H9 (cell line): ENCODE measurements at regions not wholly inside any gene's neighbourhood (a gene's known extent, or its start where the extent isn't known, plus 50 kb on each side); places are given as distances from the start of the nearest gene placed in this dataset.
A peak's percentile ranks its signal among the peaks of the same experiment; 100 is the strongest.

Experiments
- DNase-seq: peaks from one replicate; pipeline ENCODE4 v3.0.0-alpha.2; 2017
- H2AFZ ChIP-seq: one replicate; pipeline ENCODE4 v1.6.1; 2013; ENCODE audit warnings: mild to moderate bottlenecking, low read length, control low read depth, moderate library complexity
- H2AK5ac ChIP-seq: 2 replicates; pipeline ENCODE4 v1.6.1; 2013; ENCODE audit warnings: low read length, control low read depth, mixed read lengths; ENCODE audit not compliant: insufficient read length
- H2BK120ac ChIP-seq: one replicate; pipeline ENCODE4 v1.6.1; 2013; ENCODE audit warnings: low read depth, mild to moderate bottlenecking, low read length, control low read depth, inconsistent platforms; ENCODE audit not compliant: poor library complexity, severe bottlenecking
- H2BK12ac ChIP-seq: 2 replicates; pipeline ENCODE4 v1.6.1; 2013; ENCODE audit warnings: low read length, control low read depth, mixed read lengths, low read depth; ENCODE audit not compliant: insufficient read length
- H2BK15ac ChIP-seq: 2 replicates; pipeline ENCODE4 v1.6.1; 2013; ENCODE audit warnings: low read depth, low read length, control low read depth
- H2BK20ac ChIP-seq: one replicate; pipeline ENCODE4 v1.6.1; 2013; ENCODE audit warnings: low read depth, mild to moderate bottlenecking, low read length, control low read depth, inconsistent platforms; ENCODE audit not compliant: poor library complexity, severe bottlenecking
- H2BK5ac ChIP-seq: 2 replicates; pipeline ENCODE4 v1.6.1; 2013; ENCODE audit warnings: low read length, control low read depth, mixed read lengths; ENCODE audit not compliant: insufficient read length
- H3K14ac ChIP-seq: 2 replicates; pipeline ENCODE4 v1.6.1; 2013; ENCODE audit warnings: low read length, control low read depth; ENCODE audit not compliant: insufficient read depth
- H3K18ac ChIP-seq: 2 replicates; pipeline ENCODE4 v1.6.1; 2013; ENCODE audit warnings: low read depth, mild to moderate bottlenecking, mixed read lengths, low read length, control low read depth; ENCODE audit not compliant: insufficient read length
- H3K23ac ChIP-seq: 2 replicates; pipeline ENCODE4 v1.6.1; 2013; ENCODE audit warnings: low read length, control low read depth, mixed read lengths, low read depth; ENCODE audit not compliant: insufficient read length
- H3K23me2 ChIP-seq: 2 replicates; pipeline ENCODE4 v1.6.1; 2013; ENCODE audit warnings: low read depth, mild to moderate bottlenecking, mixed read lengths, low read length, control low read depth; ENCODE audit not compliant: insufficient read length, poor library complexity, severe bottlenecking
- H3K27ac ChIP-seq: 2 replicates; pipeline ENCODE4 v1.5.1; 2013; ENCODE audit warnings: low read length, control low read depth, mixed read lengths, low read depth; ENCODE audit not compliant: insufficient read length
- H3K27me3 ChIP-seq: 2 replicates; pipeline ENCODE4 v1.6.1; 2013; ENCODE audit warnings: low read length, control low read depth, inconsistent platforms; ENCODE audit not compliant: insufficient read depth
- H3K4ac ChIP-seq: 2 replicates; pipeline ENCODE4 v1.6.1; 2013; ENCODE audit warnings: low read depth, mild to moderate bottlenecking, control low read depth, inconsistent platforms, low read length, moderate library complexity
- H3K4me1 ChIP-seq: 2 replicates; pipeline ENCODE4 v1.6.1; 2013; ENCODE audit warnings: low read length, control low read depth, inconsistent platforms; ENCODE audit not compliant: insufficient read depth
- H3K4me2 ChIP-seq: 2 replicates; pipeline ENCODE4 v1.6.1; 2013; ENCODE audit warnings: low read length, control low read depth, mixed read lengths; ENCODE audit not compliant: insufficient read length, insufficient read depth
- H3K56ac ChIP-seq: 2 replicates; pipeline ENCODE4 v1.6.1; 2013; ENCODE audit warnings: low read depth, mild to moderate bottlenecking, mixed read lengths, low read length, control low read depth; ENCODE audit not compliant: insufficient read length
- H3K79me1 ChIP-seq: 2 replicates; pipeline ENCODE4 v1.6.1; 2013; ENCODE audit warnings: low read depth, mild to moderate bottlenecking, moderate library complexity, low read length, control low read depth, inconsistent platforms; ENCODE audit not compliant: insufficient read depth, poor library complexity, severe bottlenecking
- H3K79me2 ChIP-seq: 2 replicates; pipeline ENCODE4 v1.6.1; 2013; ENCODE audit warnings: low read length, control low read depth, inconsistent platforms; ENCODE audit not compliant: insufficient read depth
- H3K9ac ChIP-seq: 2 replicates; pipeline ENCODE4 v1.6.1; 2013; ENCODE audit warnings: low read length, control low read depth, mixed read lengths; ENCODE audit not compliant: insufficient read length; ENCODE audit errors: extremely low read depth
- H3K9me3 ChIP-seq: one replicate; pipeline ENCODE4 v1.6.1; 2013; ENCODE audit warnings: low read depth, low read length, inconsistent platforms; ENCODE audit not compliant: control insufficient read depth
- H3T11ph ChIP-seq: one replicate; pipeline ENCODE4 v1.6.1; 2013; ENCODE audit warnings: mild to moderate bottlenecking, low read length, control low read depth, inconsistent platforms
- H4K20me1 ChIP-seq: one replicate; pipeline ENCODE4 v1.6.1; 2013; ENCODE audit not compliant: control insufficient read depth, insufficient read length, insufficient read depth
- H4K5ac ChIP-seq: 2 replicates; pipeline ENCODE4 v1.6.1; 2013; ENCODE audit warnings: low read depth, mild to moderate bottlenecking, mixed read lengths, low read length, control low read depth; ENCODE audit not compliant: insufficient read length
- H4K8ac ChIP-seq: replicated peaks from 2 replicates; pipeline ENCODE4 v1.6.1; 2013; ENCODE audit warnings: low read length, control low read depth, mixed read lengths, low read depth; ENCODE audit not compliant: insufficient read length
- H4K91ac ChIP-seq: 2 replicates; pipeline ENCODE4 v1.6.1; 2013; ENCODE audit warnings: low read depth, mild to moderate bottlenecking, moderate library complexity, mixed read lengths, low read length, control low read depth; ENCODE audit not compliant: insufficient read length
- H3K27ac Mint-ChIP-seq, 3 experiments: 2 replicates in 2 of 3; 3 replicates in 1 of 3; pipeline ENCODE4 v1.8.0; 2020 to 2021; ENCODE audit warnings: mixed read lengths in 3 of 3, mild to moderate bottlenecking in 1 of 3, moderate library complexity in 1 of 3
- H3K27me3 Mint-ChIP-seq: 2 replicates; pipeline ENCODE4 v1.8.0; 2021; ENCODE audit warnings: low read depth, mild to moderate bottlenecking, moderate library complexity, mixed read lengths
- H3K36me3 Mint-ChIP-seq, 3 experiments: 2 replicates in 2 of 3; 3 replicates in 1 of 3; pipeline ENCODE4 v1.8.0; 2020 to 2021; ENCODE audit warnings: low read depth in 3 of 3, mixed read lengths in 3 of 3; ENCODE audit not compliant: insufficient read depth in 1 of 3
- H3K4me1 Mint-ChIP-seq, 2 experiments: 2 replicates each; pipeline ENCODE4 v1.8.0; 2020; ENCODE audit warnings: mixed read lengths in 2 of 2
- H3K4me3 Mint-ChIP-seq, 2 experiments: 2 replicates in 1 of 2; 3 replicates in 1 of 2; pipeline ENCODE4 v1.8.0; 2020 to 2021; ENCODE audit warnings: mild to moderate bottlenecking in 2 of 2, mixed read lengths in 2 of 2, moderate library complexity in 1 of 2
- H3K9me3 Mint-ChIP-seq, 2 experiments: 2 replicates in 1 of 2; 3 replicates in 1 of 2; pipeline ENCODE4 v1.8.0; 2020; ENCODE audit warnings: mild to moderate bottlenecking in 2 of 2, mixed read lengths in 2 of 2, moderate library complexity in 1 of 2
- WGBS: extraction: QIAGEN DNeasy Blood & Tissue Kit; methylation state at CpG from one replicate; pipeline ENCODE4 v1.1.7; 2013; ENCODE audit warnings: missing lambda C conversion rate, low lambda C conversion rate, mixed read lengths; ENCODE audit not compliant: insufficient read length; ENCODE audit errors: extremely low coverage; 5-methylcytosine and 5-hydroxymethylcytosine counted together
- TF ChIP-seq, protein P1 (sequence below): fragments of 200-600 bp; sonication (generic); conservative IDR thresholded peaks from 3 replicates; pipeline ENCODE4 v1.8.0; 2021; ENCODE audit warnings: antibody characterized with exemption, mild to moderate bottlenecking

DNA sequence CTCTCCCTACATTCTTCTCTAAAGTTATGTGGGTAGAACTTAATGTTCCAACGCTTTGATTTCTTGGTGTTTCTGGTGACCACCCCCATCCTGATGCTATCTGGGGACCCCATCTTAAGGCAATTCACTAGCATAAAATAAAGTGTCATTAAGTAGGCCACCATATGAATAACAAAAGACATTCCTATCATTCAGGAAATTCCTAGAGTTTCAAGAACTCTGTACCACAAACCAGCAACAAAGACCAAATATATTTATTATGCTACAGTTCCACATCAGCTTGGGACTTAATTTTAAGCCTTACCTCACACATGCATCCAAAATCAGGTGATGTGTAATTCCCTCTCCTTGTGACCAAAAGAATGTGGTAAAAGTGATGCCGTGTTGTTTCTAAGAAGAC, 254.6 kb upstream of the LRRC4C start:
- Histone ChIP-seq H2BK15ac (no peak overlapping the region), H3T11ph (no peak overlapping the region), H3K18ac (no peak overlapping the region), H3K9me3 (no peaks in the 10 kb centered on the region), H3K79me1 (no peaks in the 10 kb centered on the region), H3K27me3 (no peaks in the 10 kb centered on the region), H3K23ac (no peak overlapping the region), H3K56ac (no peak overlapping the region), H4K20me1 (no peaks in the 10 kb centered on the region), H4K8ac (no peak overlapping the region), H4K91ac (no peak overlapping the region), H2AFZ (no peak overlapping the region), H3K9ac (no peak overlapping the region), H4K5ac (no peak overlapping the region), H3K4me2 (peak overlapping the region; percentile 5), H2BK12ac (no peak overlapping the region), H3K23me2 (no peaks in the 10 kb centered on the region), H3K14ac (no peak overlapping the region), H2BK120ac (no peak overlapping the region), H3K27ac (no peak overlapping the region), H3K79me2 (no peaks in the 10 kb centered on the region), H3K4ac (no peak overlapping the region), H2AK5ac (no peak overlapping the region), H2BK5ac (no peak overlapping the region), H3K4me1 (no peaks in the 10 kb centered on the region; the same call in 1 of the 2 replicates), H2BK20ac (no peak overlapping the region)
- no peak for DNase-seq
- Mint-ChIP-seq H3K4me3 (no peak overlapping the region), H3K27me3 (peaks cover 6% of the 10 kb centered on the region), H3K27ac (peak overlapping the region; percentile 44 to 87 (median 83)), H3K36me3 (peaks cover 0 to 13% (median 9%) of the 10 kb centered on the region in 3 experiments; a peak in 4 of 7 replicates), H3K4me1 (peaks cover 32 to 35% of the 10 kb centered on the region in 2 experiments), H3K9me3 (peaks cover 0 to 7% of the 10 kb centered on the region in 2 experiments; a peak in 3 of 5 replicates)
- no CpG with 5 or more reads among the region's 2 CpGs for WGBS
- TF ChIP-seq, protein P1, sequence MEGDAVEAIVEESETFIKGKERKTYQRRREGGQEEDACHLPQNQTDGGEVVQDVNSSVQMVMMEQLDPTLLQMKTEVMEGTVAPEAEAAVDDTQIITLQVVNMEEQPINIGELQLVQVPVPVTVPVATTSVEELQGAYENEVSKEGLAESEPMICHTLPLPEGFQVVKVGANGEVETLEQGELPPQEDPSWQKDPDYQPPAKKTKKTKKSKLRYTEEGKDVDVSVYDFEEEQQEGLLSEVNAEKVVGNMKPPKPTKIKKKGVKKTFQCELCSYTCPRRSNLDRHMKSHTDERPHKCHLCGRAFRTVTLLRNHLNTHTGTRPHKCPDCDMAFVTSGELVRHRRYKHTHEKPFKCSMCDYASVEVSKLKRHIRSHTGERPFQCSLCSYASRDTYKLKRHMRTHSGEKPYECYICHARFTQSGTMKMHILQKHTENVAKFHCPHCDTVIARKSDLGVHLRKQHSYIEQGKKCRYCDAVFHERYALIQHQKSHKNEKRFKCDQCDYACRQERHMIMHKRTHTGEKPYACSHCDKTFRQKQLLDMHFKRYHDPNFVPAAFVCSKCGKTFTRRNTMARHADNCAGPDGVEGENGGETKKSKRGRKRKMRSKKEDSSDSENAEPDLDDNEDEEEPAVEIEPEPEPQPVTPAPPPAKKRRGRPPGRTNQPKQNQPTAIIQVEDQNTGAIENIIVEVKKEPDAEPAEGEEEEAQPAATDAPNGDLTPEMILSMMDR: no peak
